Hippocampal formation (tissue), 2 donors: ENCODE measurements at regions not wholly inside any gene's neighbourhood (a gene's known extent, or its start where the extent isn't known, plus 50 kb on each side); places are given as distances from the start of the nearest gene placed in this dataset.
"Not testable (repeated sequence)": the region's sequence is repeated elsewhere in the genome, so short reads cannot be mapped to it uniquely, and the experiment has no call there.

Experiments used
- DNase-seq, 2 donors: peaks; one replicate each; lab custom pipeline; 2025; lab: John Stamatoyannopoulos, UW

- DNase-seq: no peak
Measured at GRCh38 chr10:109732254-109732965, 190.9 kb downstream of the XPNPEP1 start.

DNA sequence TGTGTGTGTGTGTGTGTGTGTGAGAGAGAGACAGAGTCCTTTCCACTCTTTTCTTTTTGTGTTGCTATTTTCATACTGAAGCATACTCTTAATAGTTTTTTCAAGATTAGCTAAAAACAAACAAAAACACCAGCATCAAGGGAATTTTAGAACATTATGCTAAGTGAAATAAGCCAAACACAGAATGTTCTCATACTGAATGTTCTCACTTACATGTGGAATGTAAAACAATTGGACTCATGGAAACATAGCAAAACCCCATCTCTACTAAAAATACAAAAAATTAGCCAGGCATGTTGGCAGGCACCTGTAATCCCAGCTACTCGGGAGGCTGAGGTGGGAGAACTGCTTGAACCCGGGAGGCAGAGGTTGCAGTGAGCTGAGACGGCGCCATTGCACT is 193.4 kb downstream of the XPNPEP1 start:
- not testable (repeated sequence) for DNase-seq

- no peak for DNase-seq
Measured at GRCh38 chr10:109727436-109727835, 195.9 kb downstream of the XPNPEP1 start.

DNA sequence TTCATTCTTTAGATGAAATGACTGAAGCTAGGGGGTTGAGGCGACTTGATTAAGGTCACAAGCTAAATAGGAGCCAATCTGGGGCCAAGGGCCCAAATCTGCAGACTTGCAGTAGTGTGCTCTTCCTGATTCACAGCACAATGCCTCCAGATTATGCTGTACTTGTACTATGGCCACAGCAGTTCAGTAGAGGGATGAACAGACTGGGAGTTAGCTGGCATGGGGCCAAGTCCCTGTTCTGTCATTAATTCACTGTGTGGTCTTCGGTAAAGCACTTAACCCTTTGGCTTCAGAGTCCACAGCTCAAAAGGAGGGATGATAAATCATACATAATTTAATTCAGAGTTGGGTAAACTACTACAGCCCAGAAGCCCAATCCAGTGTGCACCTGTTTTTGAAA is 196.8 kb downstream of the XPNPEP1 start:
- no peak for DNase-seq

GRCh38 chr10:109723305-109723704 is 200.0 kb downstream of the XPNPEP1 start:
- DNase-seq: no peak

DNA sequence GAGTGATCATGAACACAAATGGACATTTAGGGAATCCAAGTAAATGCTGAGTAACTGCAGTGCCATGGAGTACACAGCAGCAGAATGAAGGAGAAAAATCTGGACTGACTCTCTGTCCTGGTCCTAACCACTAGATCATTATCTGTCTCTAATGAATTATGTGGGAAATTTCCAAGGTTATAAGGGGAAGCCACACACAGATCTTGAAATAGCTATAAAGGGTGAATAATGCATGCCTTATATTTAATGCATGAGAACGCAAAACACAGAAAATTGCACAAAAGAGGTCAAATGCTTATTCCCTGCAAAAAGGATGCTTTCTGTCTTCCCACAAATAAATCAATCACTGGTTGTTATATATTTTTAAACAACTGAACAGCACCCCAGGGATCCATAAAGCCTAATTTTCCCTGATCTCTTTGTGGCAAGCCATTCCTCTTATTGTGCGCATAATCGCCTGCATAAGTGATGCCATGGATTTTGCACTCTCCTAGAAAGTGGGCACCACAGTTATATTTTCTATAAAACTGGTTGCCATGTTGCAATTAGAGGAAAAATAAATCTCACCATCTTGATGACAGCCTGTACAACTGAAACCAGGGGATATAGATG is 201.8 kb downstream of the XPNPEP1 start:
- DNase-seq: no peak

GRCh38 chr10:109706026-109706560 is 217.2 kb downstream of the XPNPEP1 start:
- no peak for DNase-seq

- DNase-seq: no peak
Measured at GRCh38 chr10:109701633-109702215, 221.6 kb downstream of the XPNPEP1 start.

DNA sequence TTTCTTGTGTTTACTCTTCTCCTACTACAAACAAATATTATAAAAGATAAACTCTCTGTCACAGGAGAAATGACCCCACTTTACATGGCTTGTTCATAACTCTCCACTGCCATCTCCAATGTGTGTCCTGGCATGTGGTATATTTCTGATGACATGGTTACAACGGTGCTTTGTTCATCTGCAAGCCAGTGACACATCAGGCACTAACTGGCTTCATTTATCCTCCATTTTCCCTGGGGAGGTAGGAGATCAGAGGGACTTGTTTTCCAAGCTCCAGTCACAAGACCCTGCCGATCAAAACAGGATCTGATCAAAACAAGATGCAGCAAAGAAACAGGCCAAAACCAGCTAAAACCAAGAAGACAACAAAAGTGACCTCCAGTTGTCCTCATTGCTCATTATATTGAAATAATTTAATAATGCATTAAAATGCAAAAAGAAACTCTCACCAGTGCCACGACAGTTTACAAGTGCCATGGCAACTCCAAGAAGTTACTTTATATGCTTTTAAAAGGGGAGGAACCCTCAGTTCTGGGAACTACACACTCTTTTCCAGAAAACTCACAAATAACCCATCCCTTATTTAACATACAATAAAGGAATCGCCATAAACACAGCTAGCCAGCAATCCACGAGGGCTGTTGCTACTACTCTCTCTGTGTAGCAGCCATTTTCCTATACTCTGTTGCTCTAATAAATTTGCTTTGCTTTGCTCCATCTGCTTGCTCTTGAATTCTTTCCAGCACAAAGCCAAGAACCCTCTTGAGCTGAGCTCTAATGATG is 224.2 kb downstream of the XPNPEP1 start:
- DNase-seq: no peak

GRCh38 chr10:109698086-109698485 is 225.2 kb downstream of the XPNPEP1 start:
- no peak for DNase-seq

GRCh38 chr10:109696981-109697775 is 226.1 kb downstream of the XPNPEP1 start:
- no peak for DNase-seq

DNA sequence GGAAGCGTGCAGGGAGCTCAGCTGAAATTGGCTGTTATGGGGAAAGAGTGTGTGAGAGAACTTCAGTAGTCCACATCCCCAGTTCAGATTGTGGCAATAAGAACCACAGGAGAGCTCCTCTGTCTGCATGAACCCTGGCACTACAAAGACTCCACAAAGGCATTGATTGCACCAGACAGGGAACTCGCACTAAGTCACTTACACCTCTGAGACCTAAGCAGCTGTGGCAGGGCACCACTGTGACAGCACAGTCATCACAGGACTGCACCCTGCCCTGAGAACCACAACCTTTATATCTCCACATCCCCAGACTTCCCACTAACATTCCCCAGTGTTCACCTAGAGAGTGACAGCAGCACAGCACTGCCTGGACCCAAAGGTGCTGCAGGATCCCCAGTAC is 226.8 kb downstream of the XPNPEP1 start:
- no peak for DNase-seq

GRCh38 chr10:109695988-109696387 is 227.3 kb downstream of the XPNPEP1 start:
- no peak for DNase-seq

DNA sequence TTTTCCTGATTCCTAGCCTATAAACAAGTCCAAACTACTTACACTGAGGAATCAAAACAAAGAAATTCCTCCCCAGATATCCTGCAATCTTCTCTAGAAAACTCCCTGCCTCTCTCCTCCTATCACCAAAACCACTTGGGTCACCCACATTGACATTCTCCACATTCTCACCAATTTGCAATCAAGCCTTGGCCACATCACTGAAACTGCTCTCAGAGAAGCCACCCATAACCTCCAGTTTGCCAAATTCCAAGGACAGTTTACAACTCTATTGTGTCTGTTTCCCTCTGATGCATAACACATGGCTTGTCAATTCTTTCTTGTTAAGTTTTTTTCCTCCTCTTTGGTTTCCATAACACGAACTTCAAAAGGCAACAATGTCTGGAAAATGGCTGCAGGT is 233.5 kb downstream of the XPNPEP1 start:
- no peak for DNase-seq

- no peak for DNase-seq
Measured at GRCh38 chr10:109679478-109679877, 243.8 kb downstream of the XPNPEP1 start.

- DNase-seq: no peak
Measured at GRCh38 chr10:109678857-109679256, 244.5 kb downstream of the XPNPEP1 start.

DNA sequence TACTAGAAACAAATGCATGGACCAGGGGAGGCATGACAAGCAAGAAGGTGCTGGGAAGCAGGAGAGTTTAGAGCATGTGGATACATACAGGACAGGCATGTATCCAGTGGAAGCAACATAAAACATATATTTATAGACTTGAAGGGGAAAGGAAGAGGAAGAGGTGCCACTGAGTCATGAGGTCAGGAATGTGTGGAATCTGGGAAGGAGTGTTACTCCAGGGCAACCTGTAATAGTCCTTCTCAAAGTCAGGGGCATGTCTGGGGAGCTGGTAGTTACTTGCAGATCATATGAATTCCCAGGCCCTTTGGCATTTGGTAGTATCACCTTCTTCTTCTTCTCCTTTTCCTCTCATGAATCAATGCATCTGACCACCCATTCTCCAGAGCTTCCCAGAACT is 246.6 kb downstream of the XPNPEP1 start:
- DNase-seq: no peak

DNA sequence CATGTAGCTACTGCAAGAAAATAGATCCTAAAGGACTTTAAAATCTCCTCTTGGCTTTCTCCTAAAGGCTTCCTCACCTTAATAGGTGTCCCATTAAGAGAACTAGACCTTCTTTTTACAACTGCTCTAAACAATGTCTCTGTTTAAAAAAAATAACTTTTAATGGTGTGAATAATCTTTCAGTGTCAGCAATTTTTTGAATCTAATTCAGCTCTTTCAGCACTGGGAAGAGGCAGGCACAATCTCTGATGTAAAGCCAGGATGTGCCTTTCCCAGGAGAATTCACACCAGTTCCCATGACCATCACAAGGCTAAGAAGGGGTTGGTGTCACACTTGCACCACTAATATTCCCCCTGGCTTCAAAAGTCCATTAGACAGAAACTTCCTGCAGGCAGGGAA is 254.6 kb downstream of the XPNPEP1 start:
- no peak for DNase-seq

DNA sequence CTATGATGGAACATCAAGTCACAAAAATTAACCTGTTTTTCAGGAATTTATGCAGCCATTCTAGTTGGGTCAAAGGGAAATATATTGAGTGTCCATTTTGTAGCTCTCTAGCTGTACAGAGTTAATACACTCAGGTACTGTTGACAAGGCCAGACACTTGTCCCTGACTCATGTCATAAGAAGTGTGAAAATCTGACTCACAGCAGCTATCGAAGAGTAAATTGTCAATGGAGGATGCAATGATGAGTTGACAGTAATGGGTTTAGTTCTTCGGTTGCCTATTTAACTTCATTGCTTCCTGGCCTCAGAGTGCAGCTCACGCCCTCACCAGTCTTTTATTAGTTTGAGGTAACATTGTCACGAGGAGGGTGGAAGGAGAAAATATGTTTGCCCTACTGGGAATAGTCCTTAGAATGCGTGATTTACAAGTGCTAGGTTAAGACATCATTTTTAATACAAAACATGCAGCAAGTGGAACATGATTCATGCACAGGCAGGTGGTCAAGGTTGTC is 255.1 kb downstream of the XPNPEP1 start:
- DNase-seq: no peak

GRCh38 chr10:109665321-109665720 is 258.0 kb downstream of the XPNPEP1 start:
- DNase-seq: no peak

DNA sequence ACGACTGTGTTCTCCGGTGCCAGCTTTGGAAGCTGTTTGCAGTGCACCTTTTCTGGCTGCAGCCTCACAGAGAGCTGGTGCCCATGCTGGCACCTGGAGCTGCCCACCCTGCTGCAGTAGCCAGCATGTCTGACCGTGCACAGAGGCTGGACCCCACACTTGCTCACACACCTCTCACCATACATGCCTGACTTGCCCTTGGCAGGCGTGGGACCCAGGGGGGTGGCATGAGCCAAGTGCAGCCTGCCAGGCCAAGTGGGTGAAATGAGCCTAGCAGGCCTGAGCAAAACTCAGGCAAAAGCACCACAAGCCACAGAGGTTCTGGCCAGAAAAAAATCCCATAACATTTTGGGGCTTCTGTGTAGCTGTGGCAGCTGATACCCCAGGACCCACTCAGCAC is 258.8 kb downstream of the XPNPEP1 start:
- no peak for DNase-seq
